ENCODE measurements at regions not wholly inside any gene's neighbourhood (a gene's known extent, or its start where the extent isn't known, plus 50 kb on each side); places are given as distances from the start of the nearest gene placed in this dataset.

- TF ChIP-seq, protein P1, sequence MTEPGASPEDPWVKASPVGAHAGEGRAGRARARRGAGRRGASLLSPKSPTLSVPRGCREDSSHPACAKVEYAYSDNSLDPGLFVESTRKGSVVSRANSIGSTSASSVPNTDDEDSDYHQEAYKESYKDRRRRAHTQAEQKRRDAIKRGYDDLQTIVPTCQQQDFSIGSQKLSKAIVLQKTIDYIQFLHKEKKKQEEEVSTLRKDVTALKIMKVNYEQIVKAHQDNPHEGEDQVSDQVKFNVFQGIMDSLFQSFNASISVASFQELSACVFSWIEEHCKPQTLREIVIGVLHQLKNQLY (CRISPR knock-in tag; IDR thresholded peaks at IDR 0.05), result no peak
- TF ChIP-seq RORB (CRISPR knock-in tag; IDR thresholded peaks at IDR 0.05) (no peak), ZNF263 (CRISPR knock-in tag; IDR thresholded peaks at IDR 0.05; ENCODE audit: low read depth) (no peak), E2F1 (CRISPR knock-in tag; IDR thresholded peaks at IDR 0.05) (no peak), GABPB1 (CRISPR knock-in tag; IDR thresholded peaks at IDR 0.05) (no peak), ARID4B (CRISPR knock-in tag; IDR thresholded peaks at IDR 0.05; ENCODE audit: borderline replicate concordance) (no peak), KAT7 (CRISPR knock-in tag; IDR thresholded peaks at IDR 0.05; ENCODE audit: borderline replicate concordance) (no peak)
- TF ChIP-seq, protein P2, sequence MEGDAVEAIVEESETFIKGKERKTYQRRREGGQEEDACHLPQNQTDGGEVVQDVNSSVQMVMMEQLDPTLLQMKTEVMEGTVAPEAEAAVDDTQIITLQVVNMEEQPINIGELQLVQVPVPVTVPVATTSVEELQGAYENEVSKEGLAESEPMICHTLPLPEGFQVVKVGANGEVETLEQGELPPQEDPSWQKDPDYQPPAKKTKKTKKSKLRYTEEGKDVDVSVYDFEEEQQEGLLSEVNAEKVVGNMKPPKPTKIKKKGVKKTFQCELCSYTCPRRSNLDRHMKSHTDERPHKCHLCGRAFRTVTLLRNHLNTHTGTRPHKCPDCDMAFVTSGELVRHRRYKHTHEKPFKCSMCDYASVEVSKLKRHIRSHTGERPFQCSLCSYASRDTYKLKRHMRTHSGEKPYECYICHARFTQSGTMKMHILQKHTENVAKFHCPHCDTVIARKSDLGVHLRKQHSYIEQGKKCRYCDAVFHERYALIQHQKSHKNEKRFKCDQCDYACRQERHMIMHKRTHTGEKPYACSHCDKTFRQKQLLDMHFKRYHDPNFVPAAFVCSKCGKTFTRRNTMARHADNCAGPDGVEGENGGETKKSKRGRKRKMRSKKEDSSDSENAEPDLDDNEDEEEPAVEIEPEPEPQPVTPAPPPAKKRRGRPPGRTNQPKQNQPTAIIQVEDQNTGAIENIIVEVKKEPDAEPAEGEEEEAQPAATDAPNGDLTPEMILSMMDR (IDR thresholded peaks at IDR 0.05), result no peak
- TF ChIP-seq, protein P3, sequence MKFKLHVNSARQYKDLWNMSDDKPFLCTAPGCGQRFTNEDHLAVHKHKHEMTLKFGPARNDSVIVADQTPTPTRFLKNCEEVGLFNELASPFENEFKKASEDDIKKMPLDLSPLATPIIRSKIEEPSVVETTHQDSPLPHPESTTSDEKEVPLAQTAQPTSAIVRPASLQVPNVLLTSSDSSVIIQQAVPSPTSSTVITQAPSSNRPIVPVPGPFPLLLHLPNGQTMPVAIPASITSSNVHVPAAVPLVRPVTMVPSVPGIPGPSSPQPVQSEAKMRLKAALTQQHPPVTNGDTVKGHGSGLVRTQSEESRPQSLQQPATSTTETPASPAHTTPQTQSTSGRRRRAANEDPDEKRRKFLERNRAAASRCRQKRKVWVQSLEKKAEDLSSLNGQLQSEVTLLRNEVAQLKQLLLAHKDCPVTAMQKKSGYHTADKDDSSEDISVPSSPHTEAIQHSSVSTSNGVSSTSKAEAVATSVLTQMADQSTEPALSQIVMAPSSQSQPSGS (CRISPR knock-in tag; IDR thresholded peaks at IDR 0.05; ENCODE audit: borderline replicate concordance, low read depth), result no peak
Observed at GRCh38 chr3:154887869-154888268, 192.2 kb upstream of the MME start.

Data from WTC11 (cell line).